GM10266 (cell line): ENCODE measurements at regions not wholly inside any gene's neighbourhood (a gene's known extent, or its start where the extent isn't known, plus 50 kb on each side); places are given as distances from the start of the nearest gene placed in this dataset.
"Not testable (repeated sequence)": the region's sequence is repeated elsewhere in the genome, so short reads cannot be mapped to it uniquely, and the experiment has no call there.

Source experiments
- DNase-seq: peaks from one replicate; pipeline ENCODE4 v3.0.0; 2012; ENCODE audit errors: extremely low spot score
- CTCF ChIP-seq: IDR thresholded peaks from 2 replicates; pipeline ENCODE4 v1.5.1; 2012; ENCODE audit warnings: mild to moderate bottlenecking, low read depth; ENCODE audit not compliant: control insufficient read depth, insufficient read depth; ENCODE audit errors: missing control alignments

GRCh38 chr6:16903470-16903869, 142.2 kb upstream of the ATXN1 start:
- no peak for DNase-seq
- no peak for TF ChIP-seq CTCF

- TF ChIP-seq CTCF: no peak
Measured at GRCh38 chr6:16902502-16902901, 141.2 kb upstream of the ATXN1 start.

GRCh38 chr6:16901782-16902181, 140.5 kb upstream of the ATXN1 start:
- DNase-seq: no peak
- no peak for TF ChIP-seq CTCF

More at GRCh38 chr6:16902502-16902901, 141.2 kb upstream of the ATXN1 start:
- no peak for DNase-seq

- DNase-seq: no peak
- TF ChIP-seq CTCF: no peak
Measured at GRCh38 chr6:16901306-16901705, 140.0 kb upstream of the ATXN1 start.

- no peak for DNase-seq
- no peak for TF ChIP-seq CTCF
Measured at GRCh38 chr6:16898640-16899396, 137.6 kb upstream of the ATXN1 start.

GRCh38 chr6:16897669-16898068, 136.4 kb upstream of the ATXN1 start:
- no peak for TF ChIP-seq CTCF
- no peak for DNase-seq

GRCh38 chr6:16894301-16894700, 133.0 kb upstream of the ATXN1 start:
- TF ChIP-seq CTCF: no peak
- DNase-seq: no peak

GRCh38 chr6:16891110-16891509, 129.8 kb upstream of the ATXN1 start:
- DNase-seq: not testable (repeated sequence)
